NCI-H128 (cell line): ENCODE measurements at regions not wholly inside any gene's neighbourhood (a gene's known extent, or its start where the extent isn't known, plus 50 kb on each side); places are given as distances from the start of the nearest gene placed in this dataset.
A peak's percentile ranks its signal among the peaks of the same experiment; 100 is the strongest.
"Not testable (repeated sequence)": the region's sequence is repeated elsewhere in the genome, so short reads cannot be mapped to it uniquely, and the experiment has no call there.

ENCODE experiments used
- DNase-seq: peaks from one replicate; lab custom pipeline; 2025; ENCODE audit not compliant: unreplicated experiment; lab: John Stamatoyannopoulos, UW

GRCh38 chr4:66091786-66092185, 421.5 kb upstream of the EPHA5 start:
- DNase-seq = no peak

GRCh38 chr4:66073961-66074360, 403.7 kb upstream of the EPHA5 start:
- DNase-seq = no peak

GRCh38 chr4:66071911-66072310, 401.6 kb upstream of the EPHA5 start:
- no peak for DNase-seq

DNA sequence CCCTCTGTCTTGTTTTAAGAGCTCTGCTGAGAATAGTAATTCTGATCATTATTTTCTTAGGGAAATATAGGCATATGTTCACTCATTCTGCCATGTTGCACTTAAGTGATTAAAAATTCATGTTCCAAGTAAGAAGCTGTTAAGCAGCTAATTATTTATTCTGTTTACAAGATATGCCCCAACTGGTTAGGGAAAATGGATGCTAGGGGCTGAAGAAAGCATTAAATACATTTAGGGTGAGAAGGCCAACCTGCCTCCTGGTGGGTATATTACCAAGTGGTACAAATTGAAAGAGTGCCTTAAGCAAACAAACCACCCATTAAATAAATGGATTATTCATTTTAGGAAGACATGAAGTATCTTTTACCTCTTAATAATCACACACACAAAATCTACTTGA, 392.6 kb upstream of the EPHA5 start:
- peak; percentile 4 for DNase-seq

DNA sequence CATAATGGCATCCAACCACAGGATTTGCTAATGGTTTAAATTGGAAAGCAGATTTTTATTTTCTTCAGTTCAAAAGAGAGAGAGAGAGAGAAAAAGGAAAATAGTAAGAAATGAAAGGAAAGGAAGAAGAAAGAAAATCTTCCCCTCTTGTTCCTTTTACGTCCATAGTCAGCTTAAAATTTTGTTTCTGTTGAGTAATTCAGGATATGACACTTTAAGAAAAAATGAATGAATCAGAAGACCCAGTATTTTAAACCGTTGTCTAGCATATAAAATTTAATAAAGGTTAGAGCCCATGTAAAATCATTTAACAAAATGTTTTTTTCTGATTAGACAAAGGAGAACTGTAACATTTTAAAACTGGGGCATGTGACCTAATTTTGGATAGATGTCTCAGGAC, 391.8 kb upstream of the EPHA5 start:
- DNase-seq = no peak

- no peak for DNase-seq
Measured at GRCh38 chr4:66059556-66059955, 389.3 kb upstream of the EPHA5 start.

DNA sequence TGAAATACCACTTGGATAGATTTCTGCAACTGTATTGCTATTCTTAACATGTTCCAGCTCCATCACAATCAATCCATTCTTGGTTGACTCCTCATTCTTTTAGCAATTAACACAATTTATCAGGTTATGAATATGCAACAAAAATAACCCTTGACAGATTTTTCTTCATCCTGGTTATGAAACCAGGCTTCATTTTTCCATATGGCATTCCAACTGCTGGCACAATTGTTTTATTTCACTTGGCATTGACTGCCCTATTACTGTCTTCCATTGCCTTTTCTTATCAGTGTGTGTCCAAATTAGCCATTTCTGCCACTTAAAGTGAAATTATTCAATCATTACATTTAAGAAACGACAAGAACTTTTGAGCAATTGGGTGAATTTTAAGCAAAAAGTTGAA, 388.8 kb upstream of the EPHA5 start:
- DNase-seq = no peak

GRCh38 chr4:66055999-66056398, 385.7 kb upstream of the EPHA5 start:
- DNase-seq = no peak

DNA sequence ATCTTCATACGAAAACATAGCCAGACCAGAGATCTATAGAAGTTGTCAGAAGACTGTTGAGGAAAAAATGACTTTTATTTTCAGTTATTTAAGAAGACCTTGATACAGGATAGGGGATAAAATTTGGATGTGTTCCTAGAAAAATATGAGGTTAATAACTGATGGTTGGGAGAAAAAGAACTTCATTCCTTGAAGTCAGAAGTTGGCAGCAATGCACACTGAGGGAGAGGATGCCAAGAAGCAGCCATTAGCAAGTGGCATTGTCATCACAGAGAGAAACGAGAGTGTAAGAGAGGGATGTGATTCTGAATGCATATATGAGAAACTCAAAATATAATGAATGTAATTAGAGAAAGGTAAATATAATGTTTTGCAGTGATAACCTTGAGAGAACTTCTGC, 382.1 kb upstream of the EPHA5 start:
- DNase-seq = no peak

GRCh38 chr4:66048861-66049260, 378.6 kb upstream of the EPHA5 start:
- DNase-seq = no peak

GRCh38 chr4:66045913-66046312, 375.6 kb upstream of the EPHA5 start:
- DNase-seq = no peak

DNA sequence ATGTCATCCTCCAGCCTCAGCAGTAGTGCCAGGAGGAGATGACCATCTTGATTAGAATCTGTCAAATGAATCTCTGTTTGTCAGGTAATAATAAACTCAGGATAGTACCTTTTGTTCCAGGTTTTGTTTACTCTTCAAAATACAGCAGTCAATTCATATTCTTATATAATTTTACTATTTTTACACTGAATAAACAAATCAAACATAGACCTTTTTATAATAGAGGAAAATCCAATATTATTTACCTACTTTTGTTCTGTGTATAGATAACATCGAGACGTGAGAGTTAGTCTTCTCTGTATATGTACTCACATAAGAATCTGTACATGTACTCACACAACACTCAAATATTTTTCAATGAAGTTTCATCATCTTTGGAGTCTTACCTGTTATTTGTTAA, 365.4 kb upstream of the EPHA5 start:
- no peak for DNase-seq

DNA sequence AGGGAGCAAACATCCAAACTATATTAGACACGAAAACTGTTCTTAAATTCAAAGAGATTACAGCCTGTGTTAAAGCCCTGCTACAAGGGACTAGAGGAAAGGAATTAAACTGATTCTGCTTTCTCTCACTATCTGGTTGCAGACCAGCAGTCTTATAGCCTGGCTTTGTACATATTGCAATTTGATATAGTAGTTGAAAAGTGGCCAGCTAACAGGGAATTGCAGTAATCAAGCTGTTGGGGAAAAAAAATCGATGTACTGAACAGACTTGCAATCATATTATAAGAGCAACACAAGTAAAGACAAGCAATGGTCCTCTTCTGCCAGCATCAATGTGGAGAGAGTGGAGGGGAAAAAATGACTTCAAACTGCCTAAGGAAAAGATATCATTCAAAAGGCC, 364.4 kb upstream of the EPHA5 start:
- peak; percentile 3 for DNase-seq

GRCh38 chr4:66034262-66034661, 364.0 kb upstream of the EPHA5 start:
- DNase-seq = no peak

DNA sequence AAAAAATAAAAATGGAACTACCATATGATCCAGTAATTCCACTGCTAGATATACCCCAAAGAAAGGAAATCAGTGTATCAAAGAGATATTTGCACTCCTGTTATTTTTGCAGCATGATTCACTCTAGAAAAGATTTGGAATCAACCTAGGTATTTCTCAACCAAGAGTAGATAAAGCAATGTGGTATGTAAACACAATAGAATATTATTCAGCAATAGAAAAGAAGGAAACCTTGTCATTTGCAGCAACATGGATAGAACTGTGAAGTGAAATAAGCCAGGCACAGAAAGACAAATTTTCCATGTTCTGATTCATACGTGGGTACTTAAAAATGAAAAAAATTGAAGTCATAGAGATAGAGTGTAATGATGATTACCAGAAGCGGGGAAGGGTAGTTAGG, 362.3 kb upstream of the EPHA5 start:
- no peak for DNase-seq

GRCh38 chr4:66028668-66029067, 358.4 kb upstream of the EPHA5 start:
- DNase-seq = no peak

- no peak for DNase-seq
Measured at GRCh38 chr4:66023061-66023460, 352.8 kb upstream of the EPHA5 start.

DNA sequence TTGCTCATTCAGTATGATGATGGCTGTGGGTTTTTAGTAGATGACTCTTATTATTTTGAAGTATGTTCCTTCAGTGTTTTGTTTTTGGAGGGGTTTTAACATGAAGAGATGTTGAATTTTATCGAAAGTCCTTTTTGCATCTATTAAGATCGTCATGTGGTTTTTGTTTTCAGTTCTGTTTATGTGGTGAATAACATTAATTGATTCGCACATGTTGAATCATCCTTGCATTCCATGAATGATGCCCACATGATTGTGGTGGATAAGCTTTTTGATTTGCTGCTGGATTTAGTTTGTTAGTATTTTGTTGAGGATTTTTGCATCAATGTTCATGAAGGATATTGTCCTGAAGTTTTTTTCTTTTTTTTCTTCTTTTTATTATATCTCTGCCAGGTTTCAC, 347.4 kb upstream of the EPHA5 start:
- DNase-seq = no peak

- no peak for DNase-seq
Measured at GRCh38 chr4:66016240-66016639, 346.0 kb upstream of the EPHA5 start.

- no peak for DNase-seq
Measured at GRCh38 chr4:66014146-66014765, 344.0 kb upstream of the EPHA5 start.

DNA sequence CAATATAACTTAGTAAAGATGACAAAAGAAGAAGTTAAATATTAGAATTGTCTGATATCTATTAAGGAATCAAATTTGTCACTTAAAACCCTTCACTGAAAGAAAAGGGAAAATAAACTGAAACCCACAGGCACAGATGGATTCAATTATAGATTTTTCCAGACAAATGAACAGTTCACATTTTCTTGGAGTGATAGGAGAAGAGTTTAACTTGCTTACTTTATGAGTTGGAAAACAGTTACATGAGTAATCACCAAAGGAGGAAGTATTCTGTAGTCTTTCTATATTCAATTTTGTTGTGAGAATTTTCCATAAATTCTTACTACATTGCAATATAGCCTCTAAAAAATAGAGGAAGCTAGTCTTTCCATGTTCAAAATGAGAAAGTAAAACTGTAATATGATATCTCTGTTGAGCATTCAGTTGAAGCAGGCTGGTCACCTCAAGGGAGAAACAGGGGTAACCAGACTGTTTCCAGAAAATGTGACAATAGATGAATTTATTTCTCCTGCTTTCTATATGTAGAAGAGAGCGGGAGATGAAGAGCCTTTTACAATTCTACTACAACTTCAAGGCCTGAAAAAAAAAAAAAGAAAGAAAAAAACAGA, 330.3 kb upstream of the EPHA5 start:
- DNase-seq = no peak

- no peak for DNase-seq
Measured at GRCh38 chr4:65999518-65999871, 329.2 kb upstream of the EPHA5 start.

GRCh38 chr4:65998807-65999517, 328.7 kb upstream of the EPHA5 start:
- DNase-seq = not testable (repeated sequence)
